H1 (cell line): ENCODE measurements at regions not wholly inside any gene's neighbourhood (a gene's known extent, or its start where the extent isn't known, plus 50 kb on each side); places are given as distances from the start of the nearest gene placed in this dataset.
"Not testable (repeated sequence)": the region's sequence is repeated elsewhere in the genome, so short reads cannot be mapped to it uniquely, and the experiment has no call there.

Experiments used
- CTCF ChIA-PET: fragments of 300-600 bp; sonication (Branson Sonifier 250); formaldehyde crosslinking; loops from one replicate; lab custom pipeline; 2021; ENCODE audit not compliant: partially characterized antibody; lab: Charles Lee
- POLR2A ChIA-PET: fragments of 300-600 bp; sonication (Branson Sonifier 250); formaldehyde crosslinking; loops from one replicate; lab custom pipeline; 2021; ENCODE audit warnings: inconsistent platforms; ENCODE audit not compliant: partially characterized antibody; lab: Charles Lee
- DNase-seq, 2 experiments: peaks; one replicate each; pipeline versions ENCODE4 v3.0.0 to v3.0.0-alpha.2; 2010 to 2022; ENCODE audit warnings: low spot score in 2 of 2, low read depth in 1 of 2, mixed read lengths in 1 of 2
- FAIRE-seq: peaks from 2 replicates; lab custom pipeline; 2011; peaks lifted over from hg19 to GRCh38; lab: Jason Lieb, UNC
- H2AFZ ChIP-seq: 2 replicates; pipeline ENCODE4 v1.8.1; 2012; ENCODE audit warnings: low read length, inconsistent platforms
- H2AK5ac ChIP-seq: 2 replicates; pipeline ENCODE4 v1.6.1; 2013; ENCODE audit warnings: low read depth, low read length
- H2BK120ac ChIP-seq: replicated peaks from 2 replicates; pipeline ENCODE3; 2013; ENCODE audit warnings: low read depth, low read length, inconsistent platforms
- H2BK12ac ChIP-seq: 2 replicates; pipeline ENCODE4 v1.6.1; 2013; ENCODE audit warnings: low read depth, low read length
- H2BK15ac ChIP-seq: 2 replicates; pipeline ENCODE4 v1.6.1; 2013; ENCODE audit warnings: low read length
- H2BK20ac ChIP-seq: 2 replicates; pipeline ENCODE4 v1.6.1; 2013; ENCODE audit warnings: low read length
- H2BK5ac ChIP-seq: 2 replicates; pipeline ENCODE4 v1.6.1; 2013; ENCODE audit warnings: low read depth, low read length
- H3K14ac ChIP-seq: 2 replicates; pipeline ENCODE4 v1.6.1; 2013; ENCODE audit warnings: inconsistent platforms; ENCODE audit not compliant: insufficient read length
- H3K18ac ChIP-seq: 2 replicates; pipeline ENCODE4 v1.6.1; 2013; ENCODE audit warnings: low read length; ENCODE audit errors: extremely low read depth
- H3K23ac ChIP-seq: 2 replicates; pipeline ENCODE4 v1.6.1; 2013; ENCODE audit warnings: inconsistent platforms; ENCODE audit not compliant: insufficient read length
- H3K23me2 ChIP-seq: 2 replicates; pipeline ENCODE4 v1.6.1; 2013; ENCODE audit warnings: low read depth, low read length
- H3K27ac ChIP-seq: 2 replicates; pipeline ENCODE4 v1.6.1; 2011; ENCODE audit warnings: low read depth, low read length, inconsistent platforms
- H3K27me3 ChIP-seq, 4 experiments: replicated peaks in 1 of 4; 1 replicate in 1 of 4; 2 replicates in 3 of 4; pipeline versions ENCODE4 v1.6.1 to v1.8.1; 2011 to 2013; ENCODE audit warnings: low read length in 3 of 4, mild to moderate bottlenecking in 3 of 4, inconsistent platforms in 2 of 4, mixed read lengths in 2 of 4, moderate library complexity in 1 of 4; ENCODE audit not compliant: control insufficient read depth in 3 of 4, insufficient read depth in 3 of 4; ENCODE audit errors: extremely low read depth in 1 of 4
- H3K36me3 ChIP-seq, 4 experiments: 2 replicates each; pipeline versions ENCODE4 v1.6.1 to v1.8.1; 2011 to 2013; ENCODE audit warnings: mild to moderate bottlenecking in 4 of 4, low read length in 3 of 4, moderate library complexity in 2 of 4, control low read depth in 1 of 4, inconsistent platforms in 1 of 4; ENCODE audit not compliant: insufficient read depth in 4 of 4, control insufficient read depth in 2 of 4
- H3K4ac ChIP-seq: replicated peaks from 2 replicates; pipeline ENCODE3; 2013; ENCODE audit warnings: low read length, low read depth, mixed read lengths, inconsistent platforms; ENCODE audit not compliant: insufficient read length
- H3K4me1 ChIP-seq, 4 experiments: replicated peaks in 1 of 4; 1 replicate in 1 of 4; 2 replicates in 3 of 4; pipeline versions ENCODE4 v1.6.1 to v1.8.1; 2011 to 2013; ENCODE audit warnings: low read length in 3 of 4, inconsistent platforms in 2 of 4, mixed read lengths in 1 of 4; ENCODE audit not compliant: insufficient read depth in 4 of 4, control insufficient read depth in 3 of 4
- H3K4me2 ChIP-seq, 2 experiments: 2 replicates each; pipeline versions ENCODE4 v1.6.1 to v1.8.1; 2011 to 2013; ENCODE audit warnings: low read depth in 2 of 2, low read length in 2 of 2, control low read depth in 1 of 2, inconsistent platforms in 1 of 2, mild to moderate bottlenecking in 1 of 2; ENCODE audit not compliant: insufficient read depth in 1 of 2
- H3K4me3 ChIP-seq, 4 experiments: fragments of 200-600, 300-600 bp in 1 of 4; sonication (generic), shearing (Covaris generic), sonication (Bioruptor Twin) in 1 of 4; 2 replicates each; pipeline versions ENCODE4 v1.5.1 to v1.8.1; 2011 to 2016; ENCODE audit warnings: low read length in 4 of 4, low read depth in 3 of 4, control low read depth in 2 of 4, inconsistent platforms in 2 of 4, mild to moderate bottlenecking in 2 of 4, mixed read lengths in 1 of 4, moderate library complexity in 1 of 4; ENCODE audit not compliant: insufficient read depth in 2 of 4; ENCODE audit errors: extremely low read depth in 1 of 4
- H3K56ac ChIP-seq: replicated peaks from 2 replicates; pipeline ENCODE3; 2013; ENCODE audit warnings: low read depth, mild to moderate bottlenecking, mixed read lengths, low read length, inconsistent platforms; ENCODE audit not compliant: insufficient read length
- H3K79me1 ChIP-seq: 2 replicates; pipeline ENCODE4 v1.6.1; 2013; ENCODE audit warnings: low read depth, low read length, control low read depth
- H3K79me2 ChIP-seq, 2 experiments: 2 replicates each; pipeline versions ENCODE4 v1.6.1 to v1.8.1; 2012 to 2013; ENCODE audit warnings: low read length in 2 of 2, mild to moderate bottlenecking in 2 of 2, inconsistent platforms in 1 of 2; ENCODE audit not compliant: insufficient read depth in 2 of 2, control insufficient read depth in 1 of 2
- H3K9ac ChIP-seq, 4 experiments: replicated peaks in 1 of 4; 1 replicate in 1 of 4; 2 replicates in 3 of 4; pipeline versions ENCODE4 v1.6.1 to v1.8.1; 2011 to 2013; ENCODE audit warnings: low read depth in 3 of 4, low read length in 3 of 4, control low read depth in 2 of 4, mild to moderate bottlenecking in 2 of 4, moderate library complexity in 2 of 4, inconsistent platforms in 1 of 4; ENCODE audit errors: extremely low read depth in 1 of 4
- H3K9me3 ChIP-seq, 2 experiments: 2 replicates each; pipeline versions ENCODE4 v1.6.1 to v1.8.1; 2012 to 2013; ENCODE audit warnings: mild to moderate bottlenecking in 2 of 2, moderate library complexity in 2 of 2, control low read depth in 1 of 2, inconsistent platforms in 1 of 2, low read depth in 1 of 2, low read length in 1 of 2, mixed read lengths in 1 of 2; ENCODE audit not compliant: insufficient read depth in 2 of 2
- H4K20me1 ChIP-seq, 2 experiments: replicated peaks in 1 of 2; 2 replicates each; pipeline versions ENCODE3 to v1.8.1; 2011 to 2013; ENCODE audit warnings: inconsistent platforms in 2 of 2, low read length in 2 of 2, mild to moderate bottlenecking in 1 of 2; ENCODE audit not compliant: insufficient read depth in 2 of 2, control insufficient read depth in 1 of 2
- H4K5ac ChIP-seq: 2 replicates; pipeline ENCODE4 v1.6.1; 2013; ENCODE audit warnings: low read length, low read depth, mixed read lengths, inconsistent platforms; ENCODE audit not compliant: insufficient read length
- H4K8ac ChIP-seq: 2 replicates; pipeline ENCODE4 v1.8.0; 2013; ENCODE audit warnings: mild to moderate bottlenecking, moderate library complexity, low read length, inconsistent platforms; ENCODE audit not compliant: insufficient read depth; ENCODE audit errors: extremely low read depth
- H4K91ac ChIP-seq: replicated peaks from 2 replicates; pipeline ENCODE3; 2013; ENCODE audit warnings: low read length, mixed read lengths, inconsistent platforms; ENCODE audit not compliant: insufficient read length
- WGBS, 2 experiments: shearing (Covaris generic) in 1 of 2; methylation state at CpG; one replicate each; pipeline versions ENCODE4 v1.1.6 to v1.1.7; 2013 to 2015; ENCODE audit warnings: low lambda C conversion rate in 2 of 2, mixed read lengths in 2 of 2, inconsistent platforms in 1 of 2, low coverage in 1 of 2, missing lambda C conversion rate in 1 of 2; ENCODE audit not compliant: insufficient replicate concordance in 2 of 2, insufficient coverage in 1 of 2, insufficient read length in 1 of 2; ENCODE audit errors: extremely low coverage in 1 of 2, missing lambda C conversion rate in 1 of 2; 5-methylcytosine and 5-hydroxymethylcytosine counted together

DNA sequence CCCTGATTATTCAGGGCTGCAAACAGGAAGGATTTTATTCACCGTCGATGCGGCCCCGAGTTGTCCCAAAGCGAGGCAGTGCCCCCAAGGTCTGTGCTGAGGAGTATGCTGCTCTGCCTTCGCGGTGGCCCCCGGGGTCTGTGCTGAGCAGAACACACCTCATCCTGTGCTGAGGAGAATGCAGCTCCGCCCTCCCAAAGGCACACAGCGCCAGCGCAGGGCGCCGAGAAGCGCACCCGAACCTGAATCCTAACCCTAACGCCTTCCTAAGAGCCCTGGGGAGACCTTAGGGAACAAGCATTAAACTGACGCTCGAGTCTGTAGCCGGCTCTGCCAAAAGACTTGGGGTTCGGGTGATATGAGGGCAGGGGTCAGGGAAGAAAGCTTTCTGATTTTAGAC lies 521.5 kb downstream of the ZNF37A start:
- H2BK5ac ChIP-seq, H2BK120ac ChIP-seq, H2AFZ ChIP-seq, H3K79me2 ChIP-seq, H4K20me1 ChIP-seq, CTCF ChIA-PET, H3K27me3 ChIP-seq, H3K23me2 ChIP-seq, H3K18ac ChIP-seq, H2BK15ac ChIP-seq, H4K91ac ChIP-seq, POLR2A ChIA-PET, H3K79me1 ChIP-seq, H2AK5ac ChIP-seq, DNase-seq, H3K4me2 ChIP-seq, H4K8ac ChIP-seq, H3K4ac ChIP-seq, H3K27ac ChIP-seq, H3K9ac ChIP-seq, H2BK20ac ChIP-seq, H2BK12ac ChIP-seq, FAIRE-seq, H3K56ac ChIP-seq, H3K23ac ChIP-seq, H3K4me1 ChIP-seq, H4K5ac ChIP-seq, H3K36me3 ChIP-seq, H3K14ac ChIP-seq, H3K4me3 ChIP-seq: not testable (repeated sequence)
- WGBS, 2 experiments = 93% methylated on average over 13 of the region's 20 CpGs; no CpG with 5 or more reads in 1 of the 2 experiments
- H3K9me3 ChIP-seq = peaks cover 6 to 29% of the 10 kb centered on the region in 2 experiments; a peak in 2 of 4 replicates

- H2AFZ ChIP-seq, H3K23me2 ChIP-seq, H3K4ac ChIP-seq, H2BK20ac ChIP-seq, H4K91ac ChIP-seq, H3K4me2 ChIP-seq, H2AK5ac ChIP-seq, H3K79me2 ChIP-seq, H4K20me1 ChIP-seq, H3K18ac ChIP-seq, DNase-seq, POLR2A ChIA-PET, CTCF ChIA-PET, H3K23ac ChIP-seq, H3K4me1 ChIP-seq, H3K36me3 ChIP-seq, FAIRE-seq, H3K4me3 ChIP-seq, H3K79me1 ChIP-seq, H2BK120ac ChIP-seq, H4K5ac ChIP-seq, H3K56ac ChIP-seq, H4K8ac ChIP-seq, H2BK5ac ChIP-seq, H2BK12ac ChIP-seq, H2BK15ac ChIP-seq, H3K27ac ChIP-seq, H3K14ac ChIP-seq, H3K9ac ChIP-seq, H3K27me3 ChIP-seq: not testable (repeated sequence)
- 22% methylated on average over 1 of the region's 1 CpG; no CpG with 5 or more reads in 1 of the 2 experiments for WGBS, 2 experiments
- peaks cover 5 to 23% of the 10 kb centered on the region in 2 experiments; a peak in 2 of 4 replicates for H3K9me3 ChIP-seq
Measured at GRCh38 chr10:38619831-38620230, 525.7 kb downstream of the ZNF37A start.
